ENCODE measurements at regions not wholly inside any gene's neighbourhood (a gene's known extent, or its start where the extent isn't known, plus 50 kb on each side); places are given as distances from the start of the nearest gene placed in this dataset.

DNA sequence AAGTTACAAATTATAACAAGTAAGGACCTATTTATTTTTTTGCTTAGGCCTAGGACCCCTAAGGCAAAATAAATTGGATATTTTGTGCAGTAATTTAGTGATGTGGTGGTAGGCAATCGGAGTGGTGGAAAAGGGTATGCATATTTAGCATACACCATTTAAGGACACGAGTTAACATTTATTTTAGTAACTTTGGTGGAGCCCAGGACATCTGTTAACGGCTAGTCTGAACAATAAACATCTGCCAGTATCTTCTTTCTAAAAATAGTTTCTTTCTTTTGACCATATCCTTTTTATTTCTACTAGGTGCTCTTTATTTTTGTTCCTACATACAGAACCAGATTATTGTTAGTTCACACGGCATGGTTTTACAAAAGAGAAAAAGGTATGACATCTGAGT is 326.3 kb downstream of the CHL1 start:
- TF ChIP-seq EP300 (IDR thresholded peaks at IDR 0.05; ENCODE audit: low read depth) (no peak), POLR2A (IDR thresholded peaks at IDR 0.05) (no peak)
- TF ChIP-seq, protein P1, sequence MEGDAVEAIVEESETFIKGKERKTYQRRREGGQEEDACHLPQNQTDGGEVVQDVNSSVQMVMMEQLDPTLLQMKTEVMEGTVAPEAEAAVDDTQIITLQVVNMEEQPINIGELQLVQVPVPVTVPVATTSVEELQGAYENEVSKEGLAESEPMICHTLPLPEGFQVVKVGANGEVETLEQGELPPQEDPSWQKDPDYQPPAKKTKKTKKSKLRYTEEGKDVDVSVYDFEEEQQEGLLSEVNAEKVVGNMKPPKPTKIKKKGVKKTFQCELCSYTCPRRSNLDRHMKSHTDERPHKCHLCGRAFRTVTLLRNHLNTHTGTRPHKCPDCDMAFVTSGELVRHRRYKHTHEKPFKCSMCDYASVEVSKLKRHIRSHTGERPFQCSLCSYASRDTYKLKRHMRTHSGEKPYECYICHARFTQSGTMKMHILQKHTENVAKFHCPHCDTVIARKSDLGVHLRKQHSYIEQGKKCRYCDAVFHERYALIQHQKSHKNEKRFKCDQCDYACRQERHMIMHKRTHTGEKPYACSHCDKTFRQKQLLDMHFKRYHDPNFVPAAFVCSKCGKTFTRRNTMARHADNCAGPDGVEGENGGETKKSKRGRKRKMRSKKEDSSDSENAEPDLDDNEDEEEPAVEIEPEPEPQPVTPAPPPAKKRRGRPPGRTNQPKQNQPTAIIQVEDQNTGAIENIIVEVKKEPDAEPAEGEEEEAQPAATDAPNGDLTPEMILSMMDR (IDR thresholded peaks at IDR 0.05) = no peak
